GM12892 (cell line): ENCODE measurements at regions not wholly inside any gene's neighbourhood (a gene's known extent, or its start where the extent isn't known, plus 50 kb on each side); places are given as distances from the start of the nearest gene placed in this dataset.
"Not testable (repeated sequence)": the region's sequence is repeated elsewhere in the genome, so short reads cannot be mapped to it uniquely, and the experiment has no call there.

ENCODE experiments used
- POLR2A ChIP-seq: IDR thresholded peaks from 2 replicates; pipeline ENCODE4 v1.6.1; 2011; ENCODE audit warnings: low read depth, low read length, control low read depth
- POLR2AphosphoS5 ChIP-seq: IDR thresholded peaks from 2 replicates; pipeline ENCODE4 v1.6.1; 2011; ENCODE audit warnings: low read depth, low read length, control low read depth
- TAF1 ChIP-seq: IDR thresholded peaks from 2 replicates; pipeline ENCODE4 v1.6.1; 2011; ENCODE audit warnings: low read depth, mild to moderate bottlenecking, control low read depth, low read length, borderline replicate concordance

- TF ChIP-seq POLR2AphosphoS5, POLR2A, TAF1: not testable (repeated sequence)
Observed at GRCh38 chr9:27690816-27691215, 117.5 kb upstream of the C9orf72 start.
